ENCODE measurements at regions not wholly inside any gene's neighbourhood (a gene's known extent, or its start where the extent isn't known, plus 50 kb on each side); places are given as distances from the start of the nearest gene placed in this dataset.

DNA sequence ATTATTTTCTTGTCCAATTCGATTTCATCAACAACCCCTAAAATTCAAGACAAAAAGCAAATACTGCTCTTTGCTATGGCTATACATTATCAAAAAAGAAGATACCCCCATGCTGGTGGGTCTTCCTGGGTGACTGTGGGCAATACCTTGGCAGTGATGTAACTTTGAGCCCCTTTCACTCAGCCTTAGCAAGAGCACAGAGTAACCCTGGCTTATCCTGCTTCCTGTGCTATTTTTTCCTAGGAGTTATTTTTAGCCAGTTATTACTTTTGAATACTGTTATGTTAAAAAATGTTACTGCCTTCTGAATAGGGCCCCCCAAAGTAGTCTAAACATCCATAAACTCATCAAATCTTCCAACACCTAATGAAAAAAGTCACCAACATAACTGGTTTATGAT, 145.6 kb upstream of the TSLP start:
- H3K4me3 ChIP-seq (replicated peaks in 1 of 2; ENCODE audit: low read depth in 2 of 2, low read length in 2 of 2): no peak overlapping the region
- peak in 1 of 2 donors; percentile 24 for DNase-seq (ENCODE audit: low read depth in 2 of 2)
- TF ChIP-seq, protein P1, sequence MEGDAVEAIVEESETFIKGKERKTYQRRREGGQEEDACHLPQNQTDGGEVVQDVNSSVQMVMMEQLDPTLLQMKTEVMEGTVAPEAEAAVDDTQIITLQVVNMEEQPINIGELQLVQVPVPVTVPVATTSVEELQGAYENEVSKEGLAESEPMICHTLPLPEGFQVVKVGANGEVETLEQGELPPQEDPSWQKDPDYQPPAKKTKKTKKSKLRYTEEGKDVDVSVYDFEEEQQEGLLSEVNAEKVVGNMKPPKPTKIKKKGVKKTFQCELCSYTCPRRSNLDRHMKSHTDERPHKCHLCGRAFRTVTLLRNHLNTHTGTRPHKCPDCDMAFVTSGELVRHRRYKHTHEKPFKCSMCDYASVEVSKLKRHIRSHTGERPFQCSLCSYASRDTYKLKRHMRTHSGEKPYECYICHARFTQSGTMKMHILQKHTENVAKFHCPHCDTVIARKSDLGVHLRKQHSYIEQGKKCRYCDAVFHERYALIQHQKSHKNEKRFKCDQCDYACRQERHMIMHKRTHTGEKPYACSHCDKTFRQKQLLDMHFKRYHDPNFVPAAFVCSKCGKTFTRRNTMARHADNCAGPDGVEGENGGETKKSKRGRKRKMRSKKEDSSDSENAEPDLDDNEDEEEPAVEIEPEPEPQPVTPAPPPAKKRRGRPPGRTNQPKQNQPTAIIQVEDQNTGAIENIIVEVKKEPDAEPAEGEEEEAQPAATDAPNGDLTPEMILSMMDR (IDR thresholded peaks at IDR 0.05; ENCODE audit: low read depth, low read length): no peak

DNA sequence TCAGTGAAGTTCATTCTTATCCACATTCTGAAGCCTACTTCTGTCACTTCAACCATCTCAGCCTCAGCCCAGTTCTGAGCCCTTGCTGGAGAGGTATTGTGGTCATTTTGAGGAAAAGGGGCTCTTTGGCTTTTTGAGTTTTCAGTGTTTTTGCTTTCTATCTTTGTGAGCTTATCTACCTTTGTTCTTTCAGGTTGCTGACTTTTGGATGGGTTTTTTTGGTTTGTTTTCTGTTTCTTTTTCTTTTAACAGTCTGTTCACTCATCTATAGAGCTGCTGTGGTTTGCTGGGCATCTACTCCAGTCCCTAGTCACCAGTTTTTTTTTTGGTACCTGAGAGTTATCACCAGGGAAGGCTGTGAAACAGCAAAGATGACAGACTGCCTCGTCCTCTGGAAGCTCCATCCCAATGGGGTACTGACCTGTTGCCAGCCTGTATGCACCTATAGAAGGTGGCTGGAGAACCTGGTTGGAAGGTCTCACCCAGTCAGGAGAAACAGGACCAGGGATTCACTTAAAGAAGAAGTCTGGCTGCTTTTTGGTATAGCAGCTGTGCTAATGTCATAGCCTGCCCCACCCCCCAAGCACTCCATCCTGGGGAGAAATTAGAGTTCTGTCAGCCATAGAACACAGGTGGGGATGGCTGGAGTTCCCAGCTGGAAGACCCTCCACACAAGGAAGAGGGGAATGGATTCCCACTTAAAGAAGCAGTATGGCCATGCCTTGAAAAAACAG, 138.6 kb upstream of the TSLP start:
- no peak overlapping the region for H3K4me3 ChIP-seq (replicated peaks in 1 of 2; ENCODE audit: low read depth in 2 of 2, low read length in 2 of 2)
- DNase-seq (ENCODE audit: low read depth in 2 of 2): no peak
- TF ChIP-seq, protein P1 (IDR thresholded peaks at IDR 0.05; ENCODE audit: low read depth, low read length): no peak

DNA sequence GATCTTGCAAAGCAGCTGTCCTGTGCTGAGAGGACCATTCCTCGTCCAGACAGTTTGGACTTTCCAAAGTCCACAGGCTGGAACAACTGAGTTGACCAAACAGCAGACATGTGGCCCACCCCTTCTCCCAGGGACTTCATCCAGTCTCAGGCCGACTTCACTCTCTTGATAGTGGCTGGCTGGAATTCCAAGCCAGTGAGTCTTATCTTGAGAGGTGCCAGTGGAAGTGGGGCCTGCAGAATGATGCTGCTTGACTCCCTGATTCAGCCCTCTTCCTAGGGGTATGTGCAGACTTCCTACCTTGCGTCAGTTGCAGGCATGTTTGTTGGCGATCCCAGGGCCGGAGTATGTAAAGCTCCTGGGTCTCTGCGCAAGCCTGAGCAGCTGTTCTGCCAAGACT, 131.4 kb upstream of the TSLP start:
- no peak overlapping the region for H3K4me3 ChIP-seq (replicated peaks in 1 of 2; ENCODE audit: low read depth in 2 of 2, low read length in 2 of 2)
- TF ChIP-seq, protein P1 (IDR thresholded peaks at IDR 0.05; ENCODE audit: low read depth, low read length): no peak
- peak in 1 of 2 donors; percentile 4 for DNase-seq (ENCODE audit: low read depth in 2 of 2)

DNA sequence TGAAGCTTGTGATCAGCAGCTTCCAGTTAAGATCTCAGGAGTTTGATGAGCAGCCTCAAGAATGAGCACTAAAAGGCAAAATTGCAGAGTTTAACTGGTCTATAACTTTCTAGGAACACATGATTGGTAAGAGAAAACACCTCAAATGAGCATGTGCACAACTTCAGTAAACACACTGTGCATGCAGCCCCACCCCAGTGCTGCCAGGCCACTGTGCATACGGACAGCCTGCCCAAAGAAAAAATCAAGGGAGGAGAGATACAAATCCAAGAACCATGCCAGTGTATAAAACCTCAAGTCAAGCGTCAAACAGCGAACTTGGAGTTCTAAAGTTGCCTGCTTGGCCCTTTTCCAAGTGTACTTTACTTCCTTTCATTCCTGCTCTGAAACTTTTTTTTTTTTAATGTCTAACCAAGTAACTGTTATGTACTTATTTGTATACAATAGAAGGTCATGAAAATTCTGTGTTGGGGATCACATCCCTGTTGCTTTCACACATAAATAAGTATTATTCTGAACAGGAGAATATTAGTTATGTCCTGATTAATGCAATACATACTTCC, 125.6 kb upstream of the TSLP start:
- DNase-seq (ENCODE audit: low read depth in 2 of 2): no peak
- TF ChIP-seq, protein P1 (IDR thresholded peaks at IDR 0.05; ENCODE audit: low read depth, low read length): no peak

DNA sequence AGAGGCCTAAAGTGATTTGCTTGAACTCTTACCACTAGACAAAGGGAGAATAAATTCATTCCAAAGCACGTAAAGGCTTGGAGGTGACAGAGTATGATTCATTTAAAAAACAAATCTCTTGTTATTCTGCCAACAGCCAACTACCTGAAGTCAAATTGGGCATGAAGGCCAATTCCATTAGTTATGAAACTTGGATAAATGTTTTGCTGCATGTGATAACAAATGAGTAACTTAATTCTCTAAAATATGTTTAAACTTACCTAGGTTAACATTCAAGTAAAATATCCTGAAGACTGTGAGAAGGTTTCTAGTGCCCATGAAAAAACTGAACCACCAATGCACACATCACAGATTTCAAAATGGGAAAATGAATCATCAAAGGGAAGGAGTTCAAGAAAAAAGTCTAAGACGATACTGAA, 120.1 kb upstream of the TSLP start:
- peak; percentile 16 to 64 for DNase-seq (ENCODE audit: low read depth in 2 of 2)
- no peak overlapping the region for H3K4me3 ChIP-seq (replicated peaks in 1 of 2; ENCODE audit: low read depth in 2 of 2, low read length in 2 of 2)
- TF ChIP-seq, protein P1 (IDR thresholded peaks at IDR 0.05; ENCODE audit: low read depth, low read length): no peak

More for the DNA sequence above, 125.6 kb upstream of the TSLP start:
- no peak overlapping the region for H3K4me3 ChIP-seq (replicated peaks in 1 of 2; ENCODE audit: low read depth in 2 of 2, low read length in 2 of 2)

DNA sequence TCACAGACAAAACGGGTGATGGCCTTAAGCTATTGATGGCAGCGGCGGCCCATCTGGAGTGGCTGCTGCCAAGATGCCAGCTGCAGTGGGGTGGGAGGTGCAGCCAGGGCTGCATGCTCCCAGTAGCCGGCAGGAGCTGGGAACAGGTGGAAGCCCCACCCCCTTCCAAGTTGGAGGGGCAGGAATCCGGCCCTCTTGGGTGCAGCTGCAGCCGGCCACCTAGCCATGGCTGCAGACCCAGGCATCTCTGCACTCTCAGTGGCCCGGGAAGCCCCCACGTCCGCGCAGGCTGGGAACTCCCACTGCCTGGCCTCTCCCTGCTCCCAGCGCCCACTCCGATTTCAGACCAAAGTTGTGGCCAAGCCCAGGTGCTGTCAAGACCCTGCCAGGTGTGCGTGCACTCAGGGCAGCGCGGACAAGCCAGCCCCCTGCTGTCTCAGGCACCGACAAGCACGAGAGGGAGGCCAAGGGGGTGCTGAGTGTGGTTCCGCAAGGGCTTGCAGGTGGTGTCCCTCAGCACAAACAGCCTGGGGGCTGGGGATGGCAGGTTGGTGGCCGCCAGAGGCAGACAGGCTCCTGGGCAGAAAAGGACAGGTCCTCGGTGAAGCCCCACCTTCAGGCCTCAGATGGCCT, 115.1 kb upstream of the TSLP start:
- TF ChIP-seq, protein P1 (IDR thresholded peaks at IDR 0.05; ENCODE audit: low read depth, low read length): no peak
- H3K4me3 ChIP-seq (replicated peaks in 1 of 2; ENCODE audit: low read depth in 2 of 2, low read length in 2 of 2): no peak overlapping the region
- no peak for DNase-seq (ENCODE audit: low read depth in 2 of 2)
